Panc1 (cell line): ENCODE measurements at regions not wholly inside any gene's neighbourhood (a gene's known extent, or its start where the extent isn't known, plus 50 kb on each side); places are given as distances from the start of the nearest gene placed in this dataset.

Source experiments
- ATAC-seq: fragments of 200-7000 bp; cut with Tn5 transposase; 2 replicates; pipeline ENCODE4 v1.9.1; 2020; ENCODE audit warnings: mild to moderate bottlenecking, moderate library complexity
- BruUV-seq: library from RNA; stranded (reverse); fragments of 400-500 nt; replicated peaks from 2 replicates; lab custom pipeline; 2021; lab: Mats Ljungman, UMichigan
- CTCF ChIA-PET: fragments of 300-600 bp; sonication (Branson Sonifier 250); formaldehyde crosslinking; loops from one replicate; lab custom pipeline; 2022; ENCODE audit warnings: antibody characterized with exemption; lab: Charles Lee
- POLR2A ChIA-PET: fragments of 300-600 bp; sonication (Branson Sonifier 250); formaldehyde crosslinking; loops from one replicate; lab custom pipeline; 2022; ENCODE audit warnings: antibody characterized with exemption; lab: Charles Lee
- DNase-seq: peaks from one replicate; pipeline ENCODE4 v3.0.0-alpha.2; 2010; ENCODE audit warnings: low read depth, low spot score
- H3K27ac ChIP-seq: 2 replicates; pipeline ENCODE4 v1.5.1; 2011; ENCODE audit warnings: mild to moderate bottlenecking, low read length, inconsistent platforms
- H3K27me3 ChIP-seq: fragments of 200-500 bp; sonication (Bioruptor generic); 2 replicates; pipeline ENCODE4 v1.6.0; 2014; ENCODE audit warnings: low read length, inconsistent platforms; ENCODE audit not compliant: control insufficient read depth, insufficient read depth
- H3K36me3 ChIP-seq: fragments of 200-500 bp; sonication (Bioruptor generic); 2 replicates; pipeline ENCODE4 v1.5.1; 2014; ENCODE audit warnings: inconsistent platforms, mild to moderate bottlenecking, low read length, moderate library complexity; ENCODE audit not compliant: control insufficient read depth, insufficient read depth
- H3K4me1 ChIP-seq: 2 replicates; pipeline ENCODE4 v1.5.1; 2011; ENCODE audit warnings: inconsistent platforms, mild to moderate bottlenecking, low read length, moderate library complexity; ENCODE audit not compliant: control insufficient read depth, insufficient read depth
- H3K4me3 ChIP-seq, 2 experiments: 2 replicates each; pipeline ENCODE4 v1.5.1; 2011 to 2012; ENCODE audit warnings: low read depth in 2 of 2, low read length in 2 of 2, mild to moderate bottlenecking in 2 of 2, inconsistent platforms in 1 of 2, moderate library complexity in 1 of 2
- H3K9me3 ChIP-seq: fragments of 200-500 bp; sonication (Bioruptor generic); 2 replicates; pipeline ENCODE4 v1.5.1; 2014; ENCODE audit warnings: low read depth, mild to moderate bottlenecking, inconsistent platforms, low read length, moderate library complexity; ENCODE audit not compliant: control insufficient read depth, insufficient read depth
- CTCF ChIP-seq: fragments of 450-650 bp; IDR thresholded peaks from 2 replicates; pipeline ENCODE4 v1.5.1; 2017; ENCODE audit warnings: mild to moderate bottlenecking
- POLR2AphosphoS5 ChIP-seq: IDR thresholded peaks from 2 replicates; pipeline ENCODE4 v1.6.1; 2012; ENCODE audit warnings: mild to moderate bottlenecking, low read depth, low read length, moderate library complexity
- REST ChIP-seq, 2 experiments: IDR thresholded peaks; 2 replicates each; pipeline ENCODE4 v1.6.1; 2011 to 2012; ENCODE audit warnings: low read depth in 2 of 2, control low read depth in 1 of 2, low read length in 1 of 2, mild to moderate bottlenecking in 1 of 2, moderate library complexity in 1 of 2; ENCODE audit not compliant: insufficient read depth in 1 of 2
- SIN3A ChIP-seq: IDR thresholded peaks from 2 replicates; pipeline ENCODE4 v1.6.1; 2012; ENCODE audit warnings: low read depth, mild to moderate bottlenecking, low read length, moderate library complexity, borderline replicate concordance; ENCODE audit not compliant: insufficient read depth
- TCF7L2 ChIP-seq: IDR thresholded peaks from 2 replicates; pipeline ENCODE4 v1.6.1; 2011; ENCODE audit warnings: mild to moderate bottlenecking, low read depth, low read length, inconsistent platforms
- in situ Hi-C: cut with HindIII; loops from 2 replicates; pipeline ENCODE4 v1.10.0; 2016; ENCODE audit warnings: low sequenced_read_pairs, low pct_unique_long_range_greater_than_20kb
- intact Hi-C: fragments of 100-400 bp; cut with micrococcal nuclease; formaldehyde crosslinking; loops from one replicate; pipeline ENCODE4 v1.10.0; 2022; ENCODE audit not compliant: unreplicated experiment

- H3K4me1 ChIP-seq: no peaks in the 10 kb centered on the region
- no TSS peak for BruUV-seq
- in situ Hi-C loops: no loop called here
- no peaks in the 10 kb centered on the region for H3K27me3 ChIP-seq
- no peaks in the 10 kb centered on the region for H3K9me3 ChIP-seq
- DNase-seq (no peak), ATAC-seq (no peak)
- intact Hi-C loops: no loop called here
- TF ChIP-seq POLR2AphosphoS5: no peak
- TF ChIP-seq CTCF: no peak
- TF ChIP-seq SIN3A: no peak
- no peak for TF ChIP-seq REST (IDR thresholded peaks at IDR 0.05; ENCODE audit: insufficient read depth in 1 of 2, low read depth in 2 of 2, low read length in 1 of 2)
- no peak for TF ChIP-seq TCF7L2
- H3K27ac ChIP-seq: no peak overlapping the region
- no peaks in the 10 kb centered on the region for H3K36me3 ChIP-seq
- no peak overlapping the region for H3K4me3 ChIP-seq
- ChIA-PET POLR2A (no interaction called here), CTCF (no interaction called here)
Measured at GRCh38 chr15:98321896-98322295, 326.4 kb upstream of the IGF1R start.

GRCh38 chr15:98322581-98322980, 325.8 kb upstream of the IGF1R start:
- CTCF ChIA-PET: no interaction called here
- no peak for DNase-seq

More at GRCh38 chr15:98322581-98322980, 325.8 kb upstream of the IGF1R start:
- POLR2A ChIA-PET: no interaction called here
- in situ Hi-C loops (no loop called here), intact Hi-C loops (no loop called here)
- Histone ChIP-seq H3K27ac (no peak overlapping the region), H3K4me1 (no peaks in the 10 kb centered on the region), H3K9me3 (no peaks in the 10 kb centered on the region), H3K27me3 (no peaks in the 10 kb centered on the region), H3K36me3 (no peaks in the 10 kb centered on the region), H3K4me3 (no peak overlapping the region)
- no TSS peak for BruUV-seq
- ATAC-seq: no peak
- TF ChIP-seq TCF7L2 (no peak), SIN3A (no peak), POLR2AphosphoS5 (no peak), CTCF (no peak), REST (IDR thresholded peaks at IDR 0.05; ENCODE audit: insufficient read depth in 1 of 2, low read depth in 2 of 2, low read length in 1 of 2) (no peak)
